SK-N-SH (cell line): ENCODE measurements at regions not wholly inside any gene's neighbourhood (a gene's known extent, or its start where the extent isn't known, plus 50 kb on each side); places are given as distances from the start of the nearest gene placed in this dataset.

Experiments used
- CHD2 ChIP-seq: fragments of 150-350 bp; IDR thresholded peaks from 2 replicates; pipeline ENCODE4 v1.6.1; 2018; ENCODE audit warnings: low read length; ENCODE audit not compliant: partially characterized antibody
- CTCF ChIP-seq: fragments of 200-600 bp; sonication (generic); IDR thresholded peaks from 2 replicates; pipeline ENCODE4 v1.6.1; 2017; ENCODE audit warnings: antibody characterized with exemption, mild to moderate bottlenecking, moderate library complexity
- EZH2phosphoT487 ChIP-seq: fragments of 200-600 bp; sonication (generic); IDR thresholded peaks from 2 replicates; pipeline ENCODE4 v1.6.1; 2017; ENCODE audit warnings: low read depth, mixed run types, mild to moderate bottlenecking, antibody characterized with exemption, moderate library complexity, borderline replicate concordance
- FOSL2 ChIP-seq: IDR thresholded peaks from 2 replicates; pipeline ENCODE4 v1.4.0; 2012; ENCODE audit warnings: low read depth, mild to moderate bottlenecking, moderate library complexity, borderline replicate concordance
- FOXM1 ChIP-seq: IDR thresholded peaks from 2 replicates; pipeline ENCODE4 v1.4.0; 2012; ENCODE audit warnings: low read depth, mild to moderate bottlenecking
- IRF3 ChIP-seq: fragments of 150-350 bp; IDR thresholded peaks from 2 replicates; pipeline ENCODE4 v1.6.1; 2016; ENCODE audit warnings: mild to moderate bottlenecking, low read depth, low read length
- POLR2AphosphoS5 ChIP-seq: IDR thresholded peaks from 2 replicates; pipeline ENCODE4 v1.6.1; 2012; ENCODE audit warnings: low read depth, low read length
- RAD21 ChIP-seq: IDR thresholded peaks from 2 replicates; pipeline ENCODE4 v1.6.1; 2012; ENCODE audit warnings: mild to moderate bottlenecking, low read length
- RFX5 ChIP-seq: IDR thresholded peaks from 2 replicates; pipeline ENCODE4 v1.6.1; 2012; ENCODE audit warnings: mild to moderate bottlenecking, improper control_type of control experiment, low read length
- SIN3A ChIP-seq: IDR thresholded peaks from 2 replicates; pipeline ENCODE4 v1.6.1; 2012; ENCODE audit warnings: low read depth, mild to moderate bottlenecking, low read length, moderate library complexity, borderline replicate concordance
- TAF1 ChIP-seq: IDR thresholded peaks from 2 replicates; pipeline ENCODE4 v1.6.1; 2012; ENCODE audit warnings: low read depth, mild to moderate bottlenecking, low read length, moderate library complexity, borderline replicate concordance
- USF2 ChIP-seq: fragments of 150-350 bp; IDR thresholded peaks from 2 replicates; pipeline ENCODE4 v1.6.1; 2017; ENCODE audit warnings: antibody characterized with exemption, low read length, low read depth, borderline replicate concordance
- ZBTB33 ChIP-seq: IDR thresholded peaks from 2 replicates; pipeline ENCODE4 v1.4.0; 2012; ENCODE audit warnings: low read depth, borderline replicate concordance

- no peak for TF ChIP-seq IRF3
- no peak for TF ChIP-seq ZBTB33
- TF ChIP-seq CHD2, result no peak
- no peak for TF ChIP-seq RAD21
- TF ChIP-seq CTCF, result no peak
- TF ChIP-seq SIN3A, result no peak
- TF ChIP-seq FOXM1, result no peak
- no peak for TF ChIP-seq USF2
- no peak for TF ChIP-seq POLR2AphosphoS5
- TF ChIP-seq RFX5, result no peak
- TF ChIP-seq FOSL2, result no peak
- no peak for TF ChIP-seq EZH2phosphoT487
- TF ChIP-seq TAF1, result no peak
Observed at GRCh38 chr5:114152656-114153360, 209.1 kb upstream of the KCNN2 start.
